HEK293 (cell line): ENCODE measurements at regions not wholly inside any gene's neighbourhood (a gene's known extent, or its start where the extent isn't known, plus 50 kb on each side); places are given as distances from the start of the nearest gene placed in this dataset.

Experiments used
- BCL6B ChIP-seq: fragments of 450-650 bp; formaldehyde crosslinking; IDR thresholded peaks from 2 replicates; pipeline ENCODE4 v1.5.1; 2017; ENCODE audit warnings: missing biosample characterization, missing genetic modification characterization
- CTCF ChIP-seq: fragments of 450-650 bp; formaldehyde crosslinking; IDR thresholded peaks from 2 replicates; pipeline ENCODE4 v1.5.1; 2016; ENCODE audit warnings: missing biosample characterization, missing genetic modification characterization
- RBAK ChIP-seq: fragments of 450-650 bp; formaldehyde crosslinking; IDR thresholded peaks from 2 replicates; pipeline ENCODE4 v1.5.1; 2016; ENCODE audit warnings: missing biosample characterization, missing genetic modification characterization
- YY1 ChIP-seq: fragments of 450-650 bp; formaldehyde crosslinking; IDR thresholded peaks from 2 replicates; pipeline ENCODE4 v1.5.1; 2018; ENCODE audit warnings: missing biosample characterization, missing genetic modification characterization
- ZBTB10 ChIP-seq: fragments of 450-650 bp; formaldehyde crosslinking; IDR thresholded peaks from 2 replicates; pipeline ENCODE4 v1.5.1; 2016; ENCODE audit warnings: missing biosample characterization, missing genetic modification characterization
- ZBTB26 ChIP-seq: fragments of 450-650 bp; formaldehyde crosslinking; optimal IDR thresholded peaks from 2 replicates; pipeline ENCODE3; 2016; ENCODE audit warnings: missing biosample characterization, mild to moderate bottlenecking, missing genetic modification characterization
- ZBTB8A ChIP-seq: fragments of 450-650 bp; formaldehyde crosslinking; IDR thresholded peaks from 2 replicates; pipeline ENCODE4 v1.5.1; 2016; ENCODE audit warnings: missing biosample characterization, missing genetic modification characterization
- ZFP37 ChIP-seq: fragments of 450-650 bp; formaldehyde crosslinking; IDR thresholded peaks from 2 replicates; pipeline ENCODE4 v1.5.1; 2016; ENCODE audit warnings: missing biosample characterization, missing genetic modification characterization
- ZNF302 ChIP-seq: fragments of 450-650 bp; formaldehyde crosslinking; IDR thresholded peaks from 2 replicates; pipeline ENCODE4 v1.5.1; 2016; ENCODE audit warnings: missing biosample characterization, missing genetic modification characterization, low read depth
- ZNF639 ChIP-seq: fragments of 450-650 bp; formaldehyde crosslinking; IDR thresholded peaks from 2 replicates; pipeline ENCODE4 v1.5.1; 2016; ENCODE audit warnings: missing biosample characterization, missing genetic modification characterization
- ZSCAN4 ChIP-seq: fragments of 450-650 bp; formaldehyde crosslinking; IDR thresholded peaks from 2 replicates; pipeline ENCODE4 v1.5.1; 2017; ENCODE audit warnings: missing biosample characterization, missing genetic modification characterization

GRCh38 chr2:200033929-200034328 is 78.5 kb downstream of the MAIP1 start:
- TF ChIP-seq CTCF (tag by site-specific recombination), result no peak
- TF ChIP-seq BCL6B, result no peak
- TF ChIP-seq ZBTB10 (tag by site-specific recombination), result no peak
- TF ChIP-seq ZSCAN4 (tag by site-specific recombination), result no peak
- no peak for TF ChIP-seq ZBTB26 (tag by site-specific recombination)
- no peak for TF ChIP-seq ZBTB8A
- TF ChIP-seq ZNF302 (tag by site-specific recombination), result no peak
- TF ChIP-seq ZFP37, result no peak
- TF ChIP-seq RBAK (tag by site-specific recombination), result no peak
- TF ChIP-seq YY1, result no peak
- TF ChIP-seq ZNF639 (tag by site-specific recombination), result no peak
